ENCODE measurements at regions not wholly inside any gene's neighbourhood (a gene's known extent, or its start where the extent isn't known, plus 50 kb on each side); places are given as distances from the start of the nearest gene placed in this dataset.

DNA sequence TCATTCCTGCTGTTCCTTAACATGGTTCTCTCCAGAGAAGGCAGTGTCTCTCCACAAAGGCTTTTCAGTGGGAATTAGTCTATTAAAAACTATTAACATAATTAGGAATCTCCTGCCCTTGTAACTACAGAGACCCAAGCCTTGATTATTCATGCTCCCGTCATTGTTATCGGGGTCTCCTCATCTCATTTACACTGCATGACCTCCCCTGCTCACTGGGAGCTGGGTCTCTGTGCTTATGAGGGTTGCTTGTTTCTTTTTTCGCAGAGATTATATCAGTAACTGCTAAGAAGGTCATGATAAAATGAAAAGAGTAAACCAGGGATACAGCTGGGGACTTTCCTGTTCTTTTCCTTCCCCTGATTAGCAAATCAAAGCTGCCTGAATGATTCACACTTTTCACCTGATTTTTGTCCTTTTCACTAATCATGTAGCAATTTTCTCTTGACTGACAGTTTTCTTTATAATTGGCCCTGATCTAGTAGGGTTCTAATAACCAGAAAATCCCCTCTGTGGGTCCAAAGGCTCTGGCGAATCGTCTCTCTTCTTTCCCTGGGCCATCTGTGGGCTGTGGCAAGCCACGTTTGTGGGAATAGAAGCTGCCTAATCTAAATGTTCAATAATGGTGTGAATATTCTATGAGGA, 116.5 kb upstream of the BARHL2 start:
- TF ChIP-seq POLR2A (IDR thresholded peaks at IDR 0.05), result no peak
- TF ChIP-seq, protein P1, sequence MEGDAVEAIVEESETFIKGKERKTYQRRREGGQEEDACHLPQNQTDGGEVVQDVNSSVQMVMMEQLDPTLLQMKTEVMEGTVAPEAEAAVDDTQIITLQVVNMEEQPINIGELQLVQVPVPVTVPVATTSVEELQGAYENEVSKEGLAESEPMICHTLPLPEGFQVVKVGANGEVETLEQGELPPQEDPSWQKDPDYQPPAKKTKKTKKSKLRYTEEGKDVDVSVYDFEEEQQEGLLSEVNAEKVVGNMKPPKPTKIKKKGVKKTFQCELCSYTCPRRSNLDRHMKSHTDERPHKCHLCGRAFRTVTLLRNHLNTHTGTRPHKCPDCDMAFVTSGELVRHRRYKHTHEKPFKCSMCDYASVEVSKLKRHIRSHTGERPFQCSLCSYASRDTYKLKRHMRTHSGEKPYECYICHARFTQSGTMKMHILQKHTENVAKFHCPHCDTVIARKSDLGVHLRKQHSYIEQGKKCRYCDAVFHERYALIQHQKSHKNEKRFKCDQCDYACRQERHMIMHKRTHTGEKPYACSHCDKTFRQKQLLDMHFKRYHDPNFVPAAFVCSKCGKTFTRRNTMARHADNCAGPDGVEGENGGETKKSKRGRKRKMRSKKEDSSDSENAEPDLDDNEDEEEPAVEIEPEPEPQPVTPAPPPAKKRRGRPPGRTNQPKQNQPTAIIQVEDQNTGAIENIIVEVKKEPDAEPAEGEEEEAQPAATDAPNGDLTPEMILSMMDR (IDR thresholded peaks at IDR 0.05), result no peak
